ENCODE measurements at regions not wholly inside any gene's neighbourhood (a gene's known extent, or its start where the extent isn't known, plus 50 kb on each side); places are given as distances from the start of the nearest gene placed in this dataset.

DNA sequence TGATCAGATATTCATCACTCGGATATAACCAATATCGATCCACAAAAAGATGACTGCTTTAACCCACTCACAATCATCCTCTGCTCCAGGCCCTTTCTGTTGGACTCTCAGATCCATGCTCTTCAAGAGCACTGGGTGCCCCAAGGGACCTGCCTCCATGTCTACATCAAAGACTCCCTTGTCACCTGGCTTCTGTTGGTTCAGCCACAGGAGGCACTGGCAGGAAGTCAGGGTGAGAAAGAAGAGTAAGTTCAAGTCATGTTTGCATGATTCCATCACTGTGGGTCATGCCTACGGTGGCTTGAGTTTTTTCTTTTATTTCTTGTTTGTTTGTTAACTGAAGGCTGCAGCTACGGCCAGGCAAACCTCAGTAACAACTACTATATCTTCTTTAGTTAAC, 243.3 kb downstream of the ADGRG6 start:
- TF ChIP-seq POLR2AphosphoS5 (IDR thresholded peaks at IDR 0.05; ENCODE audit: borderline replicate concordance, low read depth, low read length) (no peak), EZH2 (IDR thresholded peaks at IDR 0.05) (no peak), FOXP2 (optimal IDR thresholded peaks at IDR 0.05; ENCODE audit: control extremely low read depth, extremely low read length, insufficient read depth) (no peak)

Data from SK-N-MC (cell line).